Liver (tissue), 3 donors: ENCODE measurements at regions not wholly inside any gene's neighbourhood (a gene's known extent, or its start where the extent isn't known, plus 50 kb on each side); places are given as distances from the start of the nearest gene placed in this dataset.

Experiments used
- FOXA1 ChIP-seq: IDR thresholded peaks from 2 replicates; pipeline ENCODE4 v1.6.1; 2016; ENCODE audit warnings: antibody characterized with exemption
- GABPA ChIP-seq, 2 donors: IDR thresholded peaks in 1 of 2; conservative IDR thresholded peaks in 1 of 2; 2 replicates each; pipeline ENCODE4 v1.6.1; 2016; ENCODE audit warnings: antibody characterized with exemption in 2 of 2, mild to moderate bottlenecking in 1 of 2, moderate library complexity in 1 of 2
- JUND ChIP-seq, 2 donors: IDR thresholded peaks; 2 replicates each; pipeline ENCODE4 v1.6.1; 2016; ENCODE audit warnings: antibody characterized with exemption in 2 of 2
- TAF1 ChIP-seq: conservative IDR thresholded peaks from 2 replicates; pipeline ENCODE4 v1.6.1; 2016; ENCODE audit warnings: antibody characterized with exemption, mild to moderate bottlenecking
- TF ChIP-seq, protein P1 (sequence below): fragments of 150-350 bp; IDR thresholded peaks from 2 replicates; pipeline ENCODE4 v1.5.1; 2017; ENCODE audit warnings: improper control_type of control experiment, low read depth, low read length; ENCODE audit not compliant: missing input control
- donor health status: healthy.
- donor health status: healthy.

DNA sequence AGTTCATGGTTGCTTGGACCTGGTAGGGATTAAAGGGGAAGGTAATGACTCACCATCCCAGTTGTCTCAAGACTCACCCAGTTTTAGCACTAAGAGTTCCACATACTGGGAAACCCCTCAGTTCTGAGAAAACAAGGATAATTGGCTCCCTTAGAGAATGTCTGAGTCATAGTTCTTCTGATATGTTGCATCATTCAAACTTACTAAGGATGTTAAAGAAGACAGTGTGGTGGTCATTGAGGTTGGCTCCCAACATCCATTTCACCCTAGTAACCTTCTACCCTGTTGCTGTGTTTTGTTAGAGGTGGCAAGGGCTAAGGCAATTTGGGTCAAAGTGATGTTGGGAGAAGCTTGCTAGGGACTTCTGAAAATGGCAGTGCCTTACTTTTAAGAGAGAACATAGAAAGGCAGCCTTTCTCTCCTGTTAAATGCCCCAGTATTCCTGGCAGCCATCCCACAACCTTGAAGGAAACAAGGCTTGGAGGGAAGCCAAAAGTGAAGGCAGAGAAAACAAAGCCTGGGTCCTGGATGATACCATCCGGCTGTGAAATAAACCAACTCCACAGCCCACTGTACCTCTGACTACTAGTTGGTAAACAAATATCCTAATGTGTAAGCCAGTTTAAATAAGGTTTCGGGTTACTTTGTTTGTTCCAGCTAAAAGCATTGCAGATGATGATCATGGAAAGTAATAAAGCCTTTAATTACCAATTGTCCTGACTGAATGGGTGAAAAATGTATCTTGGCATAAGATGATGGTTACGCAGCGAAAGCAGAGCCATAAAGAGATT is 80.4 kb upstream of the ADAMTSL1 start:
- TF ChIP-seq GABPA (IDR thresholded peaks at IDR 0.05 in 1 of 2, conservative IDR thresholded peaks at IDR 0.05 in 1 of 2) (no peak), TAF1 (no peak), FOXA1 (no peak), JUND (IDR thresholded peaks at IDR 0.05) (no peak)
- TF ChIP-seq, protein P1, sequence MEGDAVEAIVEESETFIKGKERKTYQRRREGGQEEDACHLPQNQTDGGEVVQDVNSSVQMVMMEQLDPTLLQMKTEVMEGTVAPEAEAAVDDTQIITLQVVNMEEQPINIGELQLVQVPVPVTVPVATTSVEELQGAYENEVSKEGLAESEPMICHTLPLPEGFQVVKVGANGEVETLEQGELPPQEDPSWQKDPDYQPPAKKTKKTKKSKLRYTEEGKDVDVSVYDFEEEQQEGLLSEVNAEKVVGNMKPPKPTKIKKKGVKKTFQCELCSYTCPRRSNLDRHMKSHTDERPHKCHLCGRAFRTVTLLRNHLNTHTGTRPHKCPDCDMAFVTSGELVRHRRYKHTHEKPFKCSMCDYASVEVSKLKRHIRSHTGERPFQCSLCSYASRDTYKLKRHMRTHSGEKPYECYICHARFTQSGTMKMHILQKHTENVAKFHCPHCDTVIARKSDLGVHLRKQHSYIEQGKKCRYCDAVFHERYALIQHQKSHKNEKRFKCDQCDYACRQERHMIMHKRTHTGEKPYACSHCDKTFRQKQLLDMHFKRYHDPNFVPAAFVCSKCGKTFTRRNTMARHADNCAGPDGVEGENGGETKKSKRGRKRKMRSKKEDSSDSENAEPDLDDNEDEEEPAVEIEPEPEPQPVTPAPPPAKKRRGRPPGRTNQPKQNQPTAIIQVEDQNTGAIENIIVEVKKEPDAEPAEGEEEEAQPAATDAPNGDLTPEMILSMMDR = no peak
